Liver (tissue), 8 donors: ENCODE measurements at regions not wholly inside any gene's neighbourhood (a gene's known extent, or its start where the extent isn't known, plus 50 kb on each side); places are given as distances from the start of the nearest gene placed in this dataset.

ENCODE experiments used
- DNase-seq: peaks from one replicate; pipeline ENCODE4 v3.0.0-alpha.2; 2017; ENCODE audit warnings: low spot score
- H3K27ac ChIP-seq, 2 donors: one replicate each; pipeline ENCODE4 v1.7.0; 2013; ENCODE audit warnings: inconsistent platforms in 2 of 2, low read length in 2 of 2, control low read depth in 1 of 2, low read depth in 1 of 2, mild to moderate bottlenecking in 1 of 2
- H3K27me3 ChIP-seq, 4 donors: one replicate each; pipeline versions ENCODE4 v1.6.1 to v1.7.0; 2013; ENCODE audit warnings: low read length in 3 of 4, inconsistent platforms in 1 of 4, mild to moderate bottlenecking in 1 of 4, moderate library complexity in 1 of 4; ENCODE audit not compliant: control insufficient read depth in 4 of 4, insufficient read depth in 4 of 4
- H3K36me3 ChIP-seq, 4 donors: one replicate each; pipeline versions ENCODE4 v1.6.1 to v1.7.0; 2013; ENCODE audit warnings: low read length in 3 of 4, mild to moderate bottlenecking in 3 of 4, low read depth in 1 of 4, moderate library complexity in 1 of 4; ENCODE audit not compliant: control insufficient read depth in 4 of 4, insufficient read depth in 3 of 4
- H3K4me1 ChIP-seq, 4 donors: one replicate each; pipeline versions ENCODE4 v1.6.1 to v1.7.0; 2013; ENCODE audit warnings: low read length in 3 of 4, mild to moderate bottlenecking in 3 of 4, moderate library complexity in 1 of 4; ENCODE audit not compliant: control insufficient read depth in 4 of 4, insufficient read depth in 4 of 4
- H3K4me3 ChIP-seq, 3 donors: one replicate each; pipeline versions ENCODE4 v1.6.1 to v1.7.0; 2013; ENCODE audit warnings: low read length in 3 of 3, control low read depth in 1 of 3, low read depth in 1 of 3, mild to moderate bottlenecking in 1 of 3
- H3K9ac ChIP-seq, 2 donors: one replicate each; pipeline ENCODE4 v1.7.0; 2013; ENCODE audit warnings: low read length in 2 of 2, mild to moderate bottlenecking in 2 of 2, moderate library complexity in 2 of 2, control low read depth in 1 of 2, low read depth in 1 of 2
- H3K9me3 ChIP-seq, 4 donors: one replicate each; pipeline versions ENCODE4 v1.6.1 to v1.7.0; 2013; ENCODE audit warnings: low read length in 3 of 4; ENCODE audit not compliant: control insufficient read depth in 4 of 4
- EGR1 ChIP-seq, 2 donors: IDR thresholded peaks; 2 replicates each; pipeline ENCODE4 v1.6.1; 2016 to 2018; ENCODE audit warnings: antibody characterized with exemption in 2 of 2, low read depth in 2 of 2
- FOXA1 ChIP-seq: IDR thresholded peaks from 2 replicates; pipeline ENCODE4 v1.6.1; 2016; ENCODE audit warnings: antibody characterized with exemption
- FOXA2 ChIP-seq: IDR thresholded peaks from 2 replicates; pipeline ENCODE4 v1.6.1; 2016; ENCODE audit warnings: antibody characterized with exemption
- GABPA ChIP-seq, 2 donors: IDR thresholded peaks in 1 of 2; conservative IDR thresholded peaks in 1 of 2; 2 replicates each; pipeline ENCODE4 v1.6.1; 2016; ENCODE audit warnings: antibody characterized with exemption in 2 of 2, mild to moderate bottlenecking in 1 of 2, moderate library complexity in 1 of 2
- HNF4A ChIP-seq, 2 donors: conservative IDR thresholded peaks; 2 replicates each; pipeline ENCODE4 v1.6.1; 2016; ENCODE audit warnings: antibody characterized with exemption in 2 of 2, mild to moderate bottlenecking in 2 of 2
- HNF4G ChIP-seq: IDR thresholded peaks from 2 replicates; pipeline ENCODE4 v1.6.1; 2016; ENCODE audit warnings: antibody characterized with exemption
- JUND ChIP-seq, 2 donors: IDR thresholded peaks; 2 replicates each; pipeline ENCODE4 v1.6.1; 2016; ENCODE audit warnings: antibody characterized with exemption in 2 of 2
- NR2F2 ChIP-seq: IDR thresholded peaks from 2 replicates; pipeline ENCODE4 v1.6.1; 2016; ENCODE audit warnings: antibody characterized with exemption
- RAD21 ChIP-seq, 2 donors: IDR thresholded peaks; 2 replicates each; pipeline ENCODE4 v1.6.1; 2016; ENCODE audit warnings: antibody characterized with exemption in 2 of 2, mild to moderate bottlenecking in 2 of 2
- REST ChIP-seq: IDR thresholded peaks from 2 replicates; pipeline ENCODE4 v1.6.1; 2016; ENCODE audit warnings: antibody characterized with exemption, mild to moderate bottlenecking
- RXRA ChIP-seq, 2 donors: IDR thresholded peaks; 2 replicates each; pipeline ENCODE4 v1.6.1; 2017 to 2018; ENCODE audit warnings: antibody characterized with exemption in 2 of 2, mild to moderate bottlenecking in 1 of 2
- SP1 ChIP-seq: IDR thresholded peaks from 2 replicates; pipeline ENCODE4 v1.6.1; 2018; ENCODE audit warnings: antibody characterized with exemption, mild to moderate bottlenecking
- TAF1 ChIP-seq: conservative IDR thresholded peaks from 2 replicates; pipeline ENCODE4 v1.6.1; 2016; ENCODE audit warnings: antibody characterized with exemption, mild to moderate bottlenecking
- YY1 ChIP-seq: IDR thresholded peaks from 2 replicates; pipeline ENCODE4 v1.6.1; 2016; ENCODE audit warnings: antibody characterized with exemption, mild to moderate bottlenecking
- WGBS: extraction: QIAGEN DNeasy Blood & Tissue Kit; methylation state at CpG from one replicate; pipeline ENCODE4 v1.1.7; 2013; 5-methylcytosine and 5-hydroxymethylcytosine counted together
- TF ChIP-seq, protein P1 (sequence below): IDR thresholded peaks from 2 replicates; pipeline ENCODE4 v1.6.1; 2016; ENCODE audit warnings: antibody characterized with exemption
- TF ChIP-seq, protein P2 (sequence below): fragments of 150-350 bp; IDR thresholded peaks from 2 replicates; pipeline ENCODE4 v1.5.1; 2017; ENCODE audit warnings: improper control_type of control experiment, low read depth, low read length; ENCODE audit not compliant: missing input control
- TF ChIP-seq, protein P3 (sequence below): IDR thresholded peaks from 2 replicates; pipeline ENCODE4 v1.6.1; 2016; ENCODE audit warnings: antibody characterized with exemption
- TF ChIP-seq, protein P4 (sequence below): IDR thresholded peaks from 2 replicates; pipeline ENCODE4 v1.6.1; 2016; ENCODE audit warnings: antibody characterized with exemption
- donor health status: healthy.
- donor health status: healthy.
- donor health status: healthy.
- donor health status: healthy.
- donor health status: healthy.

DNA sequence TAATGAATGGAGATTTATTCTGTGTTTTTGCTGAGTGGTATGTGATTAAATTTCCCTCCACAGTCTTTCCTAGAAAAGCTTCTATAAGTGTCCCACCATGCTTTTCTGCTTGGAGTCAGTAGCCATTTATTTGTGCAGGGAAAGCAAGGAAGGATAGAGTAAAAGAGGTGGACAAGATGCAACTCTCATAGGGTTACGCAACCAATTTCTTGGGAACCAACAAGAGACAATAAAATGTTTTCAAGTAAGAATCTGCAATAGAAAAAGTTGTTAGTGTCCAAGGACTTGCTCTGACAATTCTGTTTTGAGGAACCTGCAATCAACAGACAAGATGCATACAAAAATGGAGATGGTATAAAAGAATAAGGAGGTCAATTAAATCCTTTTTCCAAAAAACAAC lies 153.8 kb upstream of the MITF start:
- WGBS = 86% methylated on average over 1 of the region's 1 CpG

More for the DNA sequence above, 153.8 kb upstream of the MITF start:
- Histone ChIP-seq H3K36me3 (no peaks in the 10 kb centered on the region), H3K9me3 (peaks cover 0 to 13% (median under 1%) of the 10 kb centered on the region in 4 donors), H3K27me3 (peaks cover 0 to 3% (median 0%) of the 10 kb centered on the region in 4 donors), H3K4me3 (no peak overlapping the region), H3K27ac (no peak overlapping the region), H3K4me1 (no peaks in the 10 kb centered on the region), H3K9ac (no peak overlapping the region)
- DNase-seq = no peak
- TF ChIP-seq HNF4G (no peak), YY1 (no peak), RXRA (IDR thresholded peaks at IDR 0.05) (no peak), GABPA (IDR thresholded peaks at IDR 0.05 in 1 of 2, conservative IDR thresholded peaks at IDR 0.05 in 1 of 2) (no peak), HNF4A (conservative IDR thresholded peaks at IDR 0.05) (no peak), JUND (IDR thresholded peaks at IDR 0.05) (no peak), SP1 (no peak), REST (no peak), RAD21 (IDR thresholded peaks at IDR 0.05) (no peak), FOXA1 (no peak), TAF1 (no peak), EGR1 (IDR thresholded peaks at IDR 0.05; ENCODE audit: low read depth in 2 of 2) (no peak), NR2F2 (no peak), FOXA2 (no peak)
- TF ChIP-seq, protein P1, sequence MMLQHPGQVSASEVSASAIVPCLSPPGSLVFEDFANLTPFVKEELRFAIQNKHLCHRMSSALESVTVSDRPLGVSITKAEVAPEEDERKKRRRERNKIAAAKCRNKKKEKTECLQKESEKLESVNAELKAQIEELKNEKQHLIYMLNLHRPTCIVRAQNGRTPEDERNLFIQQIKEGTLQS = no peak
- TF ChIP-seq, protein P2, sequence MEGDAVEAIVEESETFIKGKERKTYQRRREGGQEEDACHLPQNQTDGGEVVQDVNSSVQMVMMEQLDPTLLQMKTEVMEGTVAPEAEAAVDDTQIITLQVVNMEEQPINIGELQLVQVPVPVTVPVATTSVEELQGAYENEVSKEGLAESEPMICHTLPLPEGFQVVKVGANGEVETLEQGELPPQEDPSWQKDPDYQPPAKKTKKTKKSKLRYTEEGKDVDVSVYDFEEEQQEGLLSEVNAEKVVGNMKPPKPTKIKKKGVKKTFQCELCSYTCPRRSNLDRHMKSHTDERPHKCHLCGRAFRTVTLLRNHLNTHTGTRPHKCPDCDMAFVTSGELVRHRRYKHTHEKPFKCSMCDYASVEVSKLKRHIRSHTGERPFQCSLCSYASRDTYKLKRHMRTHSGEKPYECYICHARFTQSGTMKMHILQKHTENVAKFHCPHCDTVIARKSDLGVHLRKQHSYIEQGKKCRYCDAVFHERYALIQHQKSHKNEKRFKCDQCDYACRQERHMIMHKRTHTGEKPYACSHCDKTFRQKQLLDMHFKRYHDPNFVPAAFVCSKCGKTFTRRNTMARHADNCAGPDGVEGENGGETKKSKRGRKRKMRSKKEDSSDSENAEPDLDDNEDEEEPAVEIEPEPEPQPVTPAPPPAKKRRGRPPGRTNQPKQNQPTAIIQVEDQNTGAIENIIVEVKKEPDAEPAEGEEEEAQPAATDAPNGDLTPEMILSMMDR = no peak
- TF ChIP-seq, protein P3, sequence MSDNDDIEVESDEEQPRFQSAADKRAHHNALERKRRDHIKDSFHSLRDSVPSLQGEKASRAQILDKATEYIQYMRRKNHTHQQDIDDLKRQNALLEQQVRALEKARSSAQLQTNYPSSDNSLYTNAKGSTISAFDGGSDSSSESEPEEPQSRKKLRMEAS = no peak
- TF ChIP-seq, protein P4, sequence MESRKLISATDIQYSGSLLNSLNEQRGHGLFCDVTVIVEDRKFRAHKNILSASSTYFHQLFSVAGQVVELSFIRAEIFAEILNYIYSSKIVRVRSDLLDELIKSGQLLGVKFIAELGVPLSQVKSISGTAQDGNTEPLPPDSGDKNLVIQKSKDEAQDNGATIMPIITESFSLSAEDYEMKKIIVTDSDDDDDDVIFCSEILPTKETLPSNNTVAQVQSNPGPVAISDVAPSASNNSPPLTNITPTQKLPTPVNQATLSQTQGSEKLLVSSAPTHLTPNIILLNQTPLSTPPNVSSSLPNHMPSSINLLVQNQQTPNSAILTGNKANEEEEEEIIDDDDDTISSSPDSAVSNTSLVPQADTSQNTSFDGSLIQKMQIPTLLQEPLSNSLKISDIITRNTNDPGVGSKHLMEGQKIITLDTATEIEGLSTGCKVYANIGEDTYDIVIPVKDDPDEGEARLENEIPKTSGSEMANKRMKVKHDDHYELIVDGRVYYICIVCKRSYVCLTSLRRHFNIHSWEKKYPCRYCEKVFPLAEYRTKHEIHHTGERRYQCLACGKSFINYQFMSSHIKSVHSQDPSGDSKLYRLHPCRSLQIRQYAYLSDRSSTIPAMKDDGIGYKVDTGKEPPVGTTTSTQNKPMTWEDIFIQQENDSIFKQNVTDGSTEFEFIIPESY = no peak
